HG03066 (cell line): ENCODE measurements at regions not wholly inside any gene's neighbourhood (a gene's known extent, or its start where the extent isn't known, plus 50 kb on each side); places are given as distances from the start of the nearest gene placed in this dataset.
"Not testable (repeated sequence)": the region's sequence is repeated elsewhere in the genome, so short reads cannot be mapped to it uniquely, and the experiment has no call there.

Experiments used
- ATAC-seq: cut with Tn5 transposase; IDR thresholded peaks from one replicate; pipeline ENCODE4 v1.9.1; 2021; ENCODE audit warnings: low read depth; ENCODE audit not compliant: unreplicated experiment

- no peak for ATAC-seq
Observed at GRCh38 chr7:118764221-118764620, 539.7 kb downstream of the ANKRD7 start.

GRCh38 chr7:118771672-118772071 lies 547.2 kb downstream of the ANKRD7 start:
- no peak for ATAC-seq

GRCh38 chr7:118777308-118777707 lies 552.8 kb downstream of the ANKRD7 start:
- ATAC-seq = no peak

GRCh38 chr7:118792682-118793081 lies 568.2 kb downstream of the ANKRD7 start:
- no peak for ATAC-seq

GRCh38 chr7:118793582-118793981 lies 569.1 kb downstream of the ANKRD7 start:
- no peak for ATAC-seq

- ATAC-seq = no peak
Observed at GRCh38 chr7:118794419-118794818, 569.9 kb downstream of the ANKRD7 start.

GRCh38 chr7:118801366-118801765 lies 576.9 kb downstream of the ANKRD7 start:
- no peak for ATAC-seq

- ATAC-seq = no peak
Observed at GRCh38 chr7:118802726-118803125, 578.2 kb downstream of the ANKRD7 start.

- ATAC-seq = no peak
Observed at GRCh38 chr7:118826246-118826645, 601.7 kb downstream of the ANKRD7 start.

GRCh38 chr7:118836933-118837332 lies 612.4 kb downstream of the ANKRD7 start:
- ATAC-seq = peak; percentile 95

GRCh38 chr7:118839515-118839914 lies 615.0 kb downstream of the ANKRD7 start:
- no peak for ATAC-seq

GRCh38 chr7:118843456-118843855 lies 619.0 kb downstream of the ANKRD7 start:
- no peak for ATAC-seq

- ATAC-seq = no peak
Observed at GRCh38 chr7:118844748-118845147, 620.2 kb downstream of the ANKRD7 start.

GRCh38 chr7:118845791-118846190 lies 621.3 kb downstream of the ANKRD7 start:
- no peak for ATAC-seq

GRCh38 chr7:118846977-118847376 lies 622.5 kb downstream of the ANKRD7 start:
- no peak for ATAC-seq

- ATAC-seq = no peak
Observed at GRCh38 chr7:118855290-118855689, 630.8 kb downstream of the ANKRD7 start.

GRCh38 chr7:118858651-118859149 lies 634.2 kb downstream of the ANKRD7 start:
- ATAC-seq = no peak

- no peak for ATAC-seq
Observed at GRCh38 chr7:118861581-118861980, 637.1 kb downstream of the ANKRD7 start.

GRCh38 chr7:118862740-118863139 lies 638.2 kb downstream of the ANKRD7 start:
- no peak for ATAC-seq

- no peak for ATAC-seq
Observed at GRCh38 chr7:118863966-118864365, 639.5 kb downstream of the ANKRD7 start.

- ATAC-seq = no peak
Observed at GRCh38 chr7:118867860-118868259, 643.4 kb downstream of the ANKRD7 start.

- ATAC-seq = not testable (repeated sequence)
Observed at GRCh38 chr7:118869141-118869540, 644.6 kb downstream of the ANKRD7 start.

GRCh38 chr7:118870187-118870586 lies 645.7 kb downstream of the ANKRD7 start:
- ATAC-seq = no peak
